C1 segment of cervical spinal cord (tissue), 14 donors: ENCODE measurements at regions not wholly inside any gene's neighbourhood (a gene's known extent, or its start where the extent isn't known, plus 50 kb on each side); places are given as distances from the start of the nearest gene placed in this dataset.
"Not testable (repeated sequence)": the region's sequence is repeated elsewhere in the genome, so short reads cannot be mapped to it uniquely, and the experiment has no call there.

Experiments
- DNase-seq, 14 donors: peaks; one replicate each; lab custom pipeline; 2025; lab: John Stamatoyannopoulos, UW

DNA sequence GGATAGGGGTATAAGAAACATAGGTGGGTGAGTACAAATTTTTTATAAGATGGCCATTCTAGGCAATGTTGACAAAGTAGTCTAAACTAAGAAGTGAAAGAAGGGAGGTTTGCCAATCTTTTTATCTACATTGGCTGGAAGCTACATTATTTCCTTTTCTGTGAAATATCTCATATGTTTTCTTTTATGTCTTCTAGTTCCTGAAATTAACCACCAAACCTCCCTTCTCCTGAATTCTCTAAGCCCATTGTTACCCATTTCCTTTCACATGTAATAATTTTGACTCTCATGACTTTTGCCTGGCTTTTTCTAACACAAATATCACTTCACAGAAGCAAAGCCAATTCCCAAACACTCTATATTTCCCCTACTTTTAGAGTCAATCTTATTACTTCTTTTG, 496.2 kb upstream of the JAG1 start:
- no peak for DNase-seq

DNA sequence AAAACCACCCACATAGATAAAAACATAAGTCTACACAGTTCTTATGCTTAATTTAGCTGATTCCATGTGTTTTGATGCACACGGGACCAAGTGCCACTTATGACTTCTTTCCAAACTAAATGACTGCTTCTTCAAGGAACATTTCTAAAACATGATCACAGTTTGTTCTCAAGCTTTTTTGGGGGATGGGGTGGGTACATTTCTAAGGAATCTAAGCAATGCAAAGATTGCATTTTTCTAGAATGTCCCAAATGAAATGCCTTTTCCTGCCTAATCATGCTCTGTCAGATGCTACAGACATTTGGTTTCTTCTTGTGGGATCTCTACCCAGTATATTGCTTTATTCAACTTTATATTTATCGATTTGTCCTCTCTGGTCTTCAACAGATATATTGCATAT, 496.8 kb upstream of the JAG1 start:
- DNase-seq, result no peak

DNA sequence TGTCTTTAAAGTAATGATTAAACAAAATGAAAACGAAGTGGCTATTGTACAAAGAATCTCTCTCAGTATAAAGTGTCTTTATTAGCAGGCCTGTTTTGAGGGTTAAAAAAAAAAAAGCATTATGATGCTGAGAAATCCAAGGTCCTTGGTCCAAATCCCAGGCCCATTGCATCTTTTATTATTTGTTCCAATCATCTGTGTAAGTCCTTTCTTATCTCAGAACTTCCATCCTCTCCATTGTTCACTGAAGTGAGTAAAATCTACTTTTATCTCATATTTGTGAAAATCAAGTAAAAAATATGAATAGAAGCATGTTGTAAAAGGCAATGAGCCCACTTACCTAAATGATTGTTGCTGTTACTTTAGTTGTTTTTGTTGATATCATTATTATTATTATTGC, 499.1 kb upstream of the JAG1 start:
- no peak for DNase-seq

DNA sequence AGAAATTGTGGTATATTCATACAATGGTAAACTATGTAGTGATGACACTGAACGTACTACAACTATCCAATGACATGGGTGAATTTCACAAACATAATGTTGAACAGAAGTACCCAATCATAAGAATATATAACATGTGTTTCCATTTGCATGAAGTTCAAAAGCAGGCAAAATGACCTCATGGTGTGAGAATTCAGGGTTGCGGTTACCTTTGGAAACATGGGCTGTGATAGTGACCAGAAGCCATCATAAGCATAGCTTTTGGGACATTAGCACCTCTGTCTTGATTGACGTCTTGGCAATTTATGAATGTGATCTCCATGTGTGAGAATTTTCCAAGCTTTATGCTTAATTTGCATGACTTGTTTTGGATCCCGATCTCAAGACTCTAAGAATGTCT, 500.1 kb upstream of the JAG1 start:
- DNase-seq, result no peak

DNA sequence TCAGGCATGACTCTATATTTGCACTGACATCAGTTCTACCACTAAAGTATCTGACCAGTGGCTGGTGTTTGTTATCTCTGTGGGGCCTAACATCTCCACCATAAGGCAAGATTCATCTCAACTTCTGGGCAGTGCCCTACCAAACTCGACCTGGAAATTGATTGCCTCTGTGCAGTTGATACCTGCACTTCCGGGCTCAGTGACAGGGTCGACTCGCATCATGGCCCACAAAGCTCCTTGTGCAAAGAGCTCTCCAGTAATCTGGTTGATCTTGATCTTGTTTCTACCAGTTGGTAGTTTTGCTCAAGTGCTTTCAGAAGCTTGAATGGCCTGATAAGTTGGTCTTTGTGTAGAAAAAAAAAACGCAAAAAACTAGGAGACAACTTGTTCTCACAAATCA, 501.1 kb upstream of the JAG1 start:
- no peak for DNase-seq

DNA sequence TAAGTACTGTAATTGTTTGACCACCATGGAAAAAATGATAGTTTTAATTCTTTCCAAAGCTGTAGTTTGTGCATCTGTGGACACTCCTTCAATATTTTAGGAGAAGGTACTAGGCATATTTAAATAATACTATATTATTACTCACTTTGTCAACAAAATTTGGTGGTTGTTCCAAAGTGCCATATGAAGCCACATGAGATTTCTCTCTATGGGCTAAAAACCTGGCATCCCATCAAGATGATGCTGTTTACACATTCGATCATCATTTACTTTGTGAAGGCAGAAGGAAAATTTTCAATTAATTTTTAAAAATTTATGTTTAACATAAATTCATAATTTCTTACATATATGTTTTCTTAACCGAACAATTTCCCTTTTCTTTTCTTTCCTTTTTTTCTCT, 502.6 kb upstream of the JAG1 start:
- no peak for DNase-seq

DNA sequence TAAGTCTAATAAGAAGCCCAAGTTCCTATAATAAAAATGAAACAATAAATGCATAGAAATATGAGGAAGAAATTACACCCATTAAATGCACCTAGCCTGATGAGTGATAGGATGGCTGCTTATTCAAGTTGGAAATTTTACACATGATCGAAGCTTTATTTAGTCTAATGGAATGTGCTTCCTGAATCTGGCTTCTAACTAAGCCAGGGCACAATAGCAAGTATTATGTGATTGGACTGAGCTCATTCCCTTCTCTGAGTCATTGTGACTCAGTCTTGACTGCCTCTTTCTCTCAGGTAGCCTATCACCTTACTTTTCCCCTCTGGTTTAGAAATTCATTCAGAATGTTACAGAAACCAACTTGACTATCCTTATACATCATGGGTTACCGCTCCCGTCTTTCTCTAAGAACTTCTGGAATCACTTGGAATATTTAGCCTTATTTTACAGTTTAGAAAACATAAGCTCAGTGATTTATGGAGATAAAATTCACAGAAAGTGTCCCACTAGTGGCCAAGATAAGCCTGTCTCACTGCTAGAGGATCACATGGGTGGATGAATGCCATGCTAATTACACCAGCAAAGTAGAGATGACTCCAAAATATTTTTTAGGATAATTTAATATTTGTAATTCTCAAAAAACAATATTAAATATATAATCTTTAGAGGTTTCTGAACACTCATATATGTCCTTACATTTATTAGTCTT, 505.3 kb upstream of the JAG1 start:
- DNase-seq, result no peak

DNA sequence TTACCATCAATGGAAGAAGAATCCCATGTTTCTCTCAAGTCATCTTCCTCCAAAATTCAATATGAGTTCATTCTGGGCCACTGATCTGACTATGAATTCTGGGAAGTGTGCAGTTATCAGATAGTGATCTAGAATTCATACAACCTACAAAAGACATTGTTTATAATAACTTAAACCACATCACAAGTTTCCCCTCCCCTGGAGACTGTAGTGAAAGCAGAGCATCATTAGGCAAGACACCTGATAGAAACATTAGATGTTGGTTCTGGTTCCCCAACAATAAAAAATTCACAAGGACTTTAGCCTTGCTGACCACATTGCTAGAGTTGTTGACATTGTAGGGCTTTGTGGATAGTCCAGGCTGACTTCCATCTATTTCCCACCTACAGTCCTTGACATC, 506.4 kb upstream of the JAG1 start:
- DNase-seq, result no peak

DNA sequence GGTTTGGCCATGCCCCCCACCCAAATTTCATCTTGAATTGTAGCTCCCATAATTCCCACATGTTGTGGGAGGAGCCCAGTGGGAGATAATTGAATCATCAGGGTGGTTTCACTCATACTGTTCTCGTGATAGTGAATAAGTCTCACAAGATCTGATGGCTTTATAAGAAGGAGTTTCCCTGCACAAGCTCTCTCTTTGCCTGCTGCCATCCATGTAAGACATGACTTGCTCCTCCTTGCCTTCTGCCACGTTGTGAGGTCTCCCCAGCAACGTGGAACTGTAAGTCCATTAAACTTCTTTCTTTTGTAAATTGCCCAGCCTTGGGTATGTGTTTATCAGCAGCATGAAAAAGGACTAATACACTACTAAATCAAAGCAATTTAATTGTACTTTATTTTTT, 507.3 kb upstream of the JAG1 start:
- DNase-seq, result not testable (repeated sequence)

DNA sequence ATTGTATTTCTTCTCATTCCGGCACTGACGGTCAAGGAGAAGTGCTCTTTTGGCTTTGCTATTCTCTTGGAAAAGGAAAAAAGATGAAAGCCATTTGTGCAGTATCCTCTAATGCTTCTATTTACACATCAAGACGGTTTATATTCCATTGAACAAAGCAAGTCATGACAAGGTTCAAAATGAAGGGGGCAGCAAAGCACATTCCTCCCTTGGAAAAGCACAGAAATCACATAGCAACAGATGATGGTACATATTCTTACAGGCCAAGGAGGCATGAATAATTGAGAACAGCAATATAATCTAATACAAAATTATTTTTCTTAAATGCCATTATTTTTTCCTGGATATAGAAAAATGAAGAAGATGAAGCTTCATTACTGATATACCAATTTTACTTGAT, 508.2 kb upstream of the JAG1 start:
- no peak for DNase-seq

DNA sequence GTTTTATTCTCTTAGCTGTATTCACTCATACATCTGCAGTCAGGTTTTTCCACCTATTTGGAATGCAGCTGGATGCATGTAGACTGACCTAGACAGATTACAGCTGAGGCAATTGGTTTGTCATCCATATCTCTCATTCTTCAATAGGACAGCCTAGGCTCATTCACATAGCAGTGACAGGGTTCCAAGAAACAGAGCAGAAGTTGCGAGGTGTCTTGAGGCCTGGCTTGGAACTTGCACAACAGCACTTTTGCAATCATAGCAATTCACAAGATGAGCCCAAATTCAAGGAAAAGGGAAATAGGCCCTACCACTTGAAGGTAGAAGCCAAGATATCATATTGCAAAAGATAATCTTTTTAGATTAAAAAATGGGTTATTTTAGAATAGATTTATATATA, 508.9 kb upstream of the JAG1 start:
- DNase-seq, result no peak

DNA sequence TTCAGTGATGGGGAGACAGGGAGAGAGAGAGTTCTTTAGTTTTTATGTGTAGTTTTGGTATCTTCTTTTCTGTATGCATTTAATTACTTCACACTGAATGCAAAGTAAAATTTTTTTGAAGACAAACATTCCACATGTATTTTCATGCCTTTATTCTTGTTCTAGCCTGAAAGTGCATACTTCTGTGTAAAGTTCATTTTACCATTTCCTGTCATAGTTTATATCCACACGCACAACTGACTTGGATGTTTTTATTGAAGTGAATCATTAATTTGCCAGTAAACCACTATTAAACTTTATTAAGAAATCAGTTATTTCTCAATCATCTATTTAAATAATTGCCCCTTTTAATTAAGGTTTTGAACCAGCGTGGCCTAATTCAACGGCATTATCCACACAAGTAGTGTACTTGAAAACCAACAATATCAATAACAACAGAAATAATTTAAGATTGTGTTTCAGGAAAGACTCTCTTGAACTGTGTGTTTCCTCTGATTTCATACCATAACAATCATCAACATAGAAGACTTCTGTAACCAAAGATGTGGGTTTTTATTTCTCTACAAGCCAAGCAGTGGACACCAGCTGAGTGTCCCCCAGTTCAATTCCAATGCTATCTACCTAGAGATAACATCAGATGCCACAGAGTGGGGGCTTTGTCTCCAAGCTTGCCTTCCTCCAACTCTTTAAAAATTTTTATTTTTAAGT, 512.7 kb upstream of the JAG1 start:
- DNase-seq, result no peak

DNA sequence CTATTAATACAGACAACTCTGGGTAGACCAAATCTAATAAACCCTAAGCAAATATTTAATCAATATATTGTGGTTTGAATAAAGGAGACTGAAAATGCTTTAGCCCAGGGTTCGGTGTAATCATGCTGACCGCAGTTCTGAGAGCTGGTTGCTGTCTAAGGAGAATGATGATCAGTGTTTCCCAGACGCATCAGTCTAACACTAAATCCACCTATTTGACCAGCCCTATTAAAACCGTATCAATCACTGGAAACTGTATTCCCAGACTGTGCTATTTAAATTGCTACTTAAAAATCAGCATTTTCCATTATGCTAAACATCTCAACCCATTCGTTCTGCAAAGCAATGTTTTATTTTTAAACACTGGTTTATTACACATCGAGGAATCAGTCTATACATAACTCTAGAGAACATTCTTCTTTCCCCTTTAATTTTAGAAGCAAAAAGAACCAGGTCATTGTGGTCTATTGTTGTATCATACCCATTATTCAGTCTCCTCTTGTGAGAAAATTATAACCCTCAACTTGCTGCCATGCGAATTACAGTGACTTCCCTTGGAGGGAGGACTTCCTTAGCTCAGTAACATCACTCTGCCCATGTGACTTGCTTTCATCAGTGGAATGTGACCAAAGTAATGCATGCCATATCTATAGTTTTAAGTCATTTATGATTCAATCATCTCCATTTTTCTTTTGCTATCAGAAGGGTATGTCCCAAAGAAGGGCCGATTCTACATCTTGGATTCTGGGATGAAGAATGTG, 515.2 kb upstream of the JAG1 start:
- DNase-seq, result no peak

DNA sequence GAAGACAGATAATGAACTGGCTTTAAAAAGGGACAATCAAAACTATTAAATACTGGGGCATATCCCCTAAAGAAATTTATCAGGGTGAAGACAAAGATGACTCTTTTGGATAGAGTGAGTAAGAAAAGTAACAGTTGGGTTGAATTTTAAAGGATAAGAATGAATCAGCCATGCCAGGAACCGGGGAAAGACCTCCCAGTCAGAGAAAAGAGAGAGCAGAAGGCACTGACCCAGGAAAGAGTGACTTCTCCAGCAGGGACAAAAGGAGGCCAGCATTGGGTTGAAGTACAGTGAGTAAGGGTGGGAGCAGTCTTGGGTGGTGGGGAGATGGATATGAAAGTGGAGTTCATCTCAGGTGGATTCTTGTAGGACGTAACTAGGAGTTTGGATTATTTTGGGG, 516.9 kb upstream of the JAG1 start:
- no peak for DNase-seq

DNA sequence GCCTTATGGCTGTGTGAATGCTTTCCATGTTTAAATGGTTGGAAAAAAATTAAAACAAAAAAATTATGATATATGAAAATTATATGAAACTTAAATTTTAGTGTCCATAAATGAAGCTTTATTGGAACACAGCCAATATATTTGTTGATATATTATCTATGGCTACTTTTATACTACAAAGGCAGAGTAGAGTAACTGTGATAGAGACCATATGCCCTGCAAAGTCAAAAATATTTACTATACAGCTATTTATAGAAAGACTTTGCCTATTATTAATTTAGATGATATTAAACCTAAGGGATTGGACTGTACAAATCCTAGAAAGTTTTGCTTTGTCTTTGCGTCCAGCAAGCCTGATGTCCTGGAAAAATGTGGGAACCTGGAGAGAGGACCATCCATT, 518.3 kb upstream of the JAG1 start:
- DNase-seq, result no peak

DNA sequence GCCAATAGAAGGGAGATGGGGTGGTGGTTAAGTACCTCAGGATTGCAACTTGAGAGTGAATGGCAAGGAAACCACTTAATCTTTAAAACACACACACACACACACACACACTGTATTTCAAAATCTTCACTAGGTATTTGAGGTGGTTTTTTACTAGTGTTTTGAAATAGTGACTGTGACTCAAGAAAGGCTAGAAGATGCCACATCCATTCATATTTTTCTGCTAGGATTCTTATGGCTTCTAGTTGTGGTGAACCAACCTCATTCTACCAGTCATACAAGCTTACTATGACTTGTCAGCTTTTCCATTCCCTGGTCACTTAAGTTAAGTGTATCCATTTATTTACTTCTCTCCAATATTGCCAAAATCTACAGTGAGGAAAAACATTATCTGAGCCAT, 519.4 kb upstream of the JAG1 start:
- DNase-seq, result no peak

DNA sequence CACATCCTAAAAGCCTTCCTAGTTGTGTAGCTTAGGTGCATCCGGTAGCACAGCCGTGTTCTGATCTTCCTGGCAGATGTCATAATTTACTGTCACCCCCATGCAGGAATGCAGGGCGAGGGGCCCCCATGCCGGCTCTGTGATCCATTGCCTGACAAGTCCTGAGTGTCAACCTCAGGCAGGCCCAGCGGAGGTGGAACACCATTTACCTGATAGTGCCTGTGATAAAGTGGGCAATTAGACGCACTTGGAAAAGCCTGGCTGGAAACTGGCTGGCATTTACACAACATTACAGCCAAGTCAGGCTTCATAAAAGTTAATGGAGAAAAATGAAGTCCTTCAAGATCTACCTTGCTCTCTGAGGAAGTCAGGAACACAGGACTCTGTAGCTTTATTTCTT, 521.4 kb upstream of the JAG1 start:
- DNase-seq, result no peak

DNA sequence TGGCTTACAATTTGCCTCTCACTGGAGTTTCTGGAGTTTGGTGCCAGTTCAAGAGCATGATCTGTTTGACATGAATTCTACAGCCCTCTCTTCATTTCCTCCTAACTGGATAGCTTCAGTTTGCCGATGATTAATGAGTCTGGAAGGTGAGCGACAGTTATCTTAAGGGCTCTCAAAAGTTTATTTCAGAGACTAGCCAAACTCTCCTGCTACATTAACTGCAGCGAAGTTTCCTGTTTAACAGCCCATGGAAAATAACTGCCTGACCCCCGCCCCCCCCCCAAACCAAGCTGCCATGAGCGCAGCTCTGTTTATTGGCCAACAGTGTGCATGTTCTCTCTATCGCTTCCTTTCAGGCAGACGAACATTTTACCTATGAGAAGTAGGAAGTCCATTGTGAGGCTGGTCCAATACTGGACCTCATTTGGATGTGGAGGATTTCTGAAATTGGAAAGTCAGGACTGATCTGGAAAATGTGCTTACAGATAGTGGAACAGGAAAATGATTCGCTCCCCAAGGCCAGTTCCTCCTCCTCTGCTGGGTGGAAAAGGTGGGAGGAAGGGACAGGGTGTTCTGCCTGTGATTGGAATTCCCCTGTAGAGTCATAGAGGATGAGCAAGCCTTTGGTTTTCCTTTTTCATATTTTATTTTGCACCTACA, 522.2 kb upstream of the JAG1 start:
- DNase-seq, result no peak

DNA sequence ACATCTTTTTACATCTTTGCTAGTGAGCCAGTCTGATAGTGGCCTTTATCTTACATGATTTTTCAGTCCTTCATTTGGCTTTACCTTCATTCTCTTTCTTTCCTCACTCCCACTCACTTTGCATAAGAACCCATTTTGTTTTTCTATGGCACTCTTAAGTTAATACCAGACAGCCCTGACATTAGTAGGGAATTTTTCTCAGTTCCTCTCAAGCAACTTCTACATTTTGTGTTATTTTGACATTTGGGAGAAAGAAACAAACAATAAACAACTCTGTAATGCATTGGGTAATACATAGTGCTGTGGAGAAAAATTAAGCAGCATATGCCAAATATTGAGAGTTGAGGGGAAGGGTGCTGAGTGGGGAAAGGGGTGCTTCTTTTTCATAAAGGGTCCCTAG, 524.1 kb upstream of the JAG1 start:
- no peak for DNase-seq

DNA sequence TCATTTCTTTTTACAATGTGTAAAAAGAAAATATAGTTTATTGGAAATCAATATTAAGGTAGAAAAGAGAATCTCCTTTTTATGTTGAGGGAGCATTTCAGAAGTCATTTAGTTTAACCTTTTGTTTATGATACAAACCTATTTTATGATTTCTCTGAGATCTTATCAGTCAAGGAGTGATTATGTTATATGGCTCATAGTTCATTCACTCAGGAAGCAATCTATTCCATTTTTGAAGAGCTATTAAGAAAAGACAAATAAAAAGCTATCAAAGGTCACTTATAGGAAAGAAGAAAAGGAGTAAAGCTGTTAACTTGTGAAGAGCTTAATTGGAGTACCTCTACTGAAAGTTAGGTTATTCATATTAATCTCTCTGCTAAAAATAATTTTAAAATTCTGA, 526.6 kb upstream of the JAG1 start:
- DNase-seq, result no peak

DNA sequence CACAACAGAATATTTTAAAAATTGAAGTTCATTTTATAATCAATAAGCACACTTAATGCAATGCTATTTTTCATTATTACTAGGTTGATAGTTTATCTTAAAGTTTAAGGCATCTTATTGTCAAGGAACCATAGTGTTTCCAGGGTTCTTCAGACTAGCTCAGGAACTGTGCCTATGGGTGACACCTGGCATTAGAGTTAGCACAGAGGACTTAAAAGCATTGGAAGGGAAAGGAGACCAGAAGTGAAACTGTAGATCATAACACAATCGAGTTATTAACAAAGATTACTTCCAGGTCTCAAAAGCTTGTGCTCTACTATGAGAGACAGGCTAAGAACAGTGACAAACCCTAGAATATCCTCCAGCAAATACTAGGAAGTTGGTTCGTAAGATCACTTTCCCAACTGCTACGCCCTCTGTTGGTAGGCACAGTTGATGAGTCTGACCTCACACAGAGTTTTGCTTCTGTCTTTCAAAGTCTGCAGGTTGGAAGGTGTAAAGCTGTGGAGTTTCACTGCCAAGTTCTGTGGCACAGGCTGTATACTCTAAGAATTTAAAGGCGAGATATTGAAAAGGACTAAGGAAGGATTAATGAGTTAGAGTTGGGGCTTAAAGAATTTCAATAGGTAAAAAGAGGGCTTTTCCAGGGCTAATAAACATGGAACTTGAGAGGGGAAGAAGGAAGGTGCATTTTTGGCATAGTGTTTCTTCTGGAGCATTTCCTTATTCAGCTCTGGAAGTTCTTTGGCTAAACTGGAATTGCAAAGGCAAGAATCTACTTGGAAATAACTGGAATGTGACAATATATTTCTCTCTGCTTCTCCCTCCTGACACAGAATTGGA, 531.3 kb upstream of the JAG1 start:
- DNase-seq, result peak in 4 of 14 donors; percentile 6 to 34 (median 22)
